Gastrocnemius medialis (tissue), 4 donors: ENCODE measurements at regions not wholly inside any gene's neighbourhood (a gene's known extent, or its start where the extent isn't known, plus 50 kb on each side); places are given as distances from the start of the nearest gene placed in this dataset.

Source experiments
- ATAC-seq, 2 donors: fragments of 150-250 bp; one replicate each; pipeline ENCODE4 v1.9.1; 2016
- DNase-seq, 2 donors: peaks; one replicate each; pipeline ENCODE4 v3.0.0-alpha.2; 2019
- H3K27ac ChIP-seq, 4 donors: fragments of 200-600 bp; sonication (generic); 1 replicate in 1 of 4; 2 replicates in 3 of 4; pipeline ENCODE4 v1.5.1; 2016 to 2018; ENCODE audit warnings: mild to moderate bottlenecking in 2 of 4, moderate library complexity in 1 of 4
- H3K27me3 ChIP-seq, 3 donors: fragments of 200-600 bp; sonication (generic) in 2 of 3; 1 replicate in 1 of 3; 2 replicates in 2 of 3; pipeline versions ENCODE4 v1.5.1 to v1.6.0; 2016 to 2019; ENCODE audit warnings: mild to moderate bottlenecking in 1 of 3, moderate library complexity in 1 of 3
- H3K36me3 ChIP-seq, 2 donors: fragments of 200-600 bp; sonication (generic) in 1 of 2; one replicate each; pipeline ENCODE4 v1.5.1; 2017 to 2018
- H3K4me1 ChIP-seq, 2 donors: fragments of 200-600 bp; sonication (generic) in 1 of 2; one replicate each; pipeline ENCODE4 v1.5.1; 2016 to 2017; ENCODE audit warnings: mild to moderate bottlenecking in 2 of 2
- H3K4me3 ChIP-seq, 4 donors: fragments of 200-600 bp; sonication (generic) in 3 of 4; 1 replicate in 1 of 4; 2 replicates in 3 of 4; pipeline ENCODE4 v1.5.1; 2016 to 2019; ENCODE audit warnings: mild to moderate bottlenecking in 2 of 4
- H3K9me3 ChIP-seq, 3 donors: fragments of 200-600 bp; sonication (generic) in 2 of 3; 1 replicate in 1 of 3; 2 replicates in 2 of 3; pipeline ENCODE4 v1.5.1; 2016 to 2019
- POLR2A ChIP-seq, 2 donors: fragments of 450-650 bp; IDR thresholded peaks; one replicate each; pipeline ENCODE4 v1.6.1; 2017; ENCODE audit warnings: antibody characterized with exemption in 2 of 2, mild to moderate bottlenecking in 2 of 2, moderate library complexity in 2 of 2
- in situ Hi-C, 4 donors: fragments of 200-750 bp; cut with MboI; loops; one replicate each; pipeline versions ENCODE4 v1.15.0 to v1.8.0; 2017; ENCODE audit warnings: low sequenced_read_pairs in 4 of 4
- intact Hi-C: fragments of 100-400 bp; cut with DNase I; formaldehyde crosslinking; loops from one replicate; pipeline ENCODE4 v1.15.1; 2023; ENCODE audit warnings: low total_unique reads
- TF ChIP-seq, protein P1 (sequence below), 5 experiments: fragments of 450-650 bp in 3 of 5; fragments of 200-600 bp in 2 of 5; sonication (generic) in 2 of 5; IDR thresholded peaks in 4 of 5; conservative IDR thresholded peaks in 1 of 5; 1 replicate in 4 of 5; 2 replicates in 1 of 5; pipeline ENCODE4 v1.5.1; 2016 to 2019; ENCODE audit warnings: antibody characterized with exemption in 5 of 5, mild to moderate bottlenecking in 3 of 5, moderate library complexity in 3 of 5

DNA sequence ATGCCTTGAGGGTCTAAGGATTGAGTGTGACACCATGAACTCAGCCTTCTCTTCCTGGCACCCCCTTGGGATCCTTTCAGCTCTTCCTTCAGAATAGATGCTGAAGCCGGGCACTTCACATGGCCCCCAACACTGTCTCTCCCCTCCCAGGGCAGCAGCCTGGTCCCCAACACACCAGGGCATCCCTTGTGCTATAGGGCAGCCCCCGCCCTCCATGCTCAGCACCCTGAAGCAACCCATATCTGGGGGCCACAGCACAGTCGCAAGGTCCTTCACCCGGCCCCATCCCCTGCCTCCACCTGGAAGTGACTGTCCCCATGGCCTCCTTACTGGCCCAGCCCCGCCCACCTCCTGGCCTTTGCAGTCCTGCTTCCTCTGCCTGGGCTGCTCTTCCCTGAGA lies 143.1 kb downstream of the C16orf95 start:
- H3K27ac ChIP-seq: no peak overlapping the region
- no peaks in the 10 kb centered on the region for H3K36me3 ChIP-seq
- no peak overlapping the region for H3K4me3 ChIP-seq
- no peaks in the 10 kb centered on the region for H3K9me3 ChIP-seq
- intact Hi-C loops: no loop called here
- in situ Hi-C loops: no loop called here
- DNase-seq (no peak), ATAC-seq (no peak)
- H3K4me1 ChIP-seq: no peaks in the 10 kb centered on the region
- peaks cover 0 to 14% (median 0%) of the 10 kb centered on the region in 3 donors for H3K27me3 ChIP-seq
- TF ChIP-seq, protein P1, sequence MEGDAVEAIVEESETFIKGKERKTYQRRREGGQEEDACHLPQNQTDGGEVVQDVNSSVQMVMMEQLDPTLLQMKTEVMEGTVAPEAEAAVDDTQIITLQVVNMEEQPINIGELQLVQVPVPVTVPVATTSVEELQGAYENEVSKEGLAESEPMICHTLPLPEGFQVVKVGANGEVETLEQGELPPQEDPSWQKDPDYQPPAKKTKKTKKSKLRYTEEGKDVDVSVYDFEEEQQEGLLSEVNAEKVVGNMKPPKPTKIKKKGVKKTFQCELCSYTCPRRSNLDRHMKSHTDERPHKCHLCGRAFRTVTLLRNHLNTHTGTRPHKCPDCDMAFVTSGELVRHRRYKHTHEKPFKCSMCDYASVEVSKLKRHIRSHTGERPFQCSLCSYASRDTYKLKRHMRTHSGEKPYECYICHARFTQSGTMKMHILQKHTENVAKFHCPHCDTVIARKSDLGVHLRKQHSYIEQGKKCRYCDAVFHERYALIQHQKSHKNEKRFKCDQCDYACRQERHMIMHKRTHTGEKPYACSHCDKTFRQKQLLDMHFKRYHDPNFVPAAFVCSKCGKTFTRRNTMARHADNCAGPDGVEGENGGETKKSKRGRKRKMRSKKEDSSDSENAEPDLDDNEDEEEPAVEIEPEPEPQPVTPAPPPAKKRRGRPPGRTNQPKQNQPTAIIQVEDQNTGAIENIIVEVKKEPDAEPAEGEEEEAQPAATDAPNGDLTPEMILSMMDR (IDR thresholded peaks at IDR 0.05 in 4 of 5, conservative IDR thresholded peaks at IDR 0.05 in 1 of 5): no peak
- no peak for TF ChIP-seq POLR2A (IDR thresholded peaks at IDR 0.05)

DNA sequence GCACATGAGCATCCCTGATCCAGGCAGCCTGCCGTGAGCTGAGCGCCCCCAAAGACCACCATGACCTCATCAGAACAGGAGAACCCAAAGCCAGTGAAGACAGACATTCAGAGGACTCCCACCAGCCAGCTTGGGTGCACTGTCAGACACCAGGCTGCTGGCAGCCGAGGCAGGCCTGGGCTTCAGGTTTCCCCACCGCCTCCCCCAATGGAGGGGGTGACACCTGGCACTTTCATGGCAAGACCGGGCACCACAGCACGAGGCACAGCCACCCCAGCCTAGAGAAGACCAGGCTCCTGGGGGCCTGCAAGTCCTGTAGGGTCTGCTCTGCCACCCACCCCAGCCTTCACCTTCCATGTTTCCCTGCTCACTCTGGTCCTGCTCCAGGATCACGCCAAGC lies 140.5 kb downstream of the C16orf95 start:
- Histone ChIP-seq H3K27ac (no peak overlapping the region), H3K27me3 (peaks cover 0 to 19% (median 0%) of the 10 kb centered on the region in 3 donors), H3K9me3 (no peaks in the 10 kb centered on the region), H3K4me3 (no peak overlapping the region), H3K4me1 (no peaks in the 10 kb centered on the region), H3K36me3 (no peaks in the 10 kb centered on the region)
- no peak for TF ChIP-seq POLR2A (IDR thresholded peaks at IDR 0.05)
- TF ChIP-seq, protein P1 (IDR thresholded peaks at IDR 0.05 in 4 of 5, conservative IDR thresholded peaks at IDR 0.05 in 1 of 5): no peak
- in situ Hi-C loops: no loop called here
- ATAC-seq (no peak), DNase-seq (no peak)
- intact Hi-C loops: no loop called here

DNA sequence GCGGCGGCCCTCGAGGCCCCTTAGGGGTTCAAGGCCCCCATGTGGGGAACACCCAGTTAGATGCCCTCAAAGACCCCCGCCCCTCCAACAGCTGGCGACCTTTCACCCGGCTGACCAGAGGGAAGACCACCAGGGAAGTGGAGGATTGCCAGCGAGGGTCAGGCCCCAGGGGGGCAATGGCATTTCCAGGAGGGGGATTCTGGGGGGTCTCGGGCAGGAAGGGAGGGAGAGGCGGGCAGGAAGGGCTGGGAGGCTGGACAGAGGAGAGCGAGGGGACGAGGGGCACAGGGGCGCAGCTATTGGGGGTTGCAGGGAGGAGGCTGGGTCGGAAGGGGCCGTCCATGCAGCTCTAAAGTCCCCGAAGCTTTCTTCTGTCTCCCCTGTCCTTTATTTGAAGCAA lies 139.5 kb downstream of the C16orf95 start:
- no peaks in the 10 kb centered on the region for H3K9me3 ChIP-seq
- in situ Hi-C loops (no loop called here), intact Hi-C loops (no loop called here)
- DNase-seq (no peak), ATAC-seq (no peak)
- H3K27me3 ChIP-seq: peaks cover 0 to 19% (median 0%) of the 10 kb centered on the region in 3 donors
- no peak for TF ChIP-seq POLR2A (IDR thresholded peaks at IDR 0.05)
- TF ChIP-seq, protein P1 (IDR thresholded peaks at IDR 0.05 in 4 of 5, conservative IDR thresholded peaks at IDR 0.05 in 1 of 5): no peak
- H3K36me3 ChIP-seq: no peaks in the 10 kb centered on the region
- no peak overlapping the region for H3K4me3 ChIP-seq
- no peak overlapping the region for H3K27ac ChIP-seq
- H3K4me1 ChIP-seq: no peaks in the 10 kb centered on the region

DNA sequence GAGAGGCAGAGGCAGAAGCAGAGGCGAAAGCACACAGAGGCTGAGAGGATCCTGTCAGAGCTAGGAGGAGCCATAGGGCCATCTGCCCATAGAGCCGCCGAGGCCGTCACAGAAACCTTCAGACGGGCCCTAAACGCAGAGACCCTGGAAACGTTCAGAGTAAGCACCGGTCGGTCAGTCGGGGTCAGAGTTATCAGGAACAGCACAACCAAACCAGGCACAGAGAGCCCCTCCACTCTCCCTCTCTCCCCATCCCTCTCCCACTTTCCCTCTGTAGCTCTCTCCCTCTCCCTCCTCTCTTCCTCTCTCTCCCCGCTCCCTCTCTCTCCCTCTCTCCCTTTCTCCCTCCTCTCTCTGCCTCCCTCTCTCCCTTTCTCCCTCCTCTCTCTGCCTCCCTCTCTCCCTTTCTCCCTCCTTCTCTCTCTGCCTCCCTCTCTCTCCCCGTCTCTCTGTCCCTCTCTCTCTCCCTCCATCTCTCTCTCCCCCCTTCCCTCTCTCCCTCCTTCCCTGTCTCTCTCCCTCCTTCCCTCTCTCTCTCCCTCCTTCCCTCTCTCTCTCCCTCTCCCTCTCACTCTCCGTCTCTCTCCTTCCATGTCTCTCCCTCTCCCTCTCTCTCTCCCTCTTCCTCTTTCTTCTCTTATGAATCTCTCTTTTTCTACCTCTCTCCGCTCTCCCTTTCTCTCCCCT lies 138.9 kb downstream of the C16orf95 start:
- ATAC-seq (no peak), DNase-seq (no peak)
- Histone ChIP-seq H3K27ac (no peak overlapping the region), H3K4me1 (no peaks in the 10 kb centered on the region), H3K4me3 (no peak overlapping the region), H3K36me3 (no peaks in the 10 kb centered on the region), H3K27me3 (peaks cover 0 to 19% (median 0%) of the 10 kb centered on the region in 3 donors), H3K9me3 (no peaks in the 10 kb centered on the region)
- in situ Hi-C loops: no loop called here
- intact Hi-C loops: no loop called here
- TF ChIP-seq POLR2A (IDR thresholded peaks at IDR 0.05): no peak
- TF ChIP-seq, protein P1 (IDR thresholded peaks at IDR 0.05 in 4 of 5, conservative IDR thresholded peaks at IDR 0.05 in 1 of 5): no peak

DNA sequence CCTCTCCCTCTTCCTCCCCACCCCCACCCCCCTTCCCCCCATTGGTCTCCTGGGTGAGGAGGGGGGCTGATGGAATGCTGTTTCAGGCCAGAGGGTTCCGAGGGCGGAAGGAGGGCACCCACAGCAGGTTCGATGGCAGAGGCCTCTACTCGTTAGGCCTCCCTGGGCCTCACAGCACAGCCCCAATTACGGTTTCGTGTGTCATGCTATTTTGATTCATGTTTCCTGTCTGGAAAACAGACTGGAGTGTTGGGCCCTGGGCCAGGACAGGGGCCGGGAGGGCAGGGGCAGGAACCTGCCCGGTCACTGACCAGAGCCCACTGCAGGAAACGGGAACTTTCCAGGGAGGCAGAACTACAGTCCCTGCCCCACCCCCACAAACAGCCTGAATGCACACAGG lies 138.2 kb downstream of the C16orf95 start:
- ATAC-seq (no peak), DNase-seq (no peak)
- H3K9me3 ChIP-seq: no peaks in the 10 kb centered on the region
- intact Hi-C loops: no loop called here
- H3K36me3 ChIP-seq: no peaks in the 10 kb centered on the region
- in situ Hi-C loops: no loop called here
- peak overlapping the region in 1 of 4 donors; percentile 31 for H3K27ac ChIP-seq
- H3K4me1 ChIP-seq: no peaks in the 10 kb centered on the region
- H3K4me3 ChIP-seq: no peak overlapping the region
- peaks cover 0 to 19% (median 0%) of the 10 kb centered on the region in 3 donors for H3K27me3 ChIP-seq
- TF ChIP-seq, protein P1 (IDR thresholded peaks at IDR 0.05 in 4 of 5, conservative IDR thresholded peaks at IDR 0.05 in 1 of 5): no peak
- no peak for TF ChIP-seq POLR2A (IDR thresholded peaks at IDR 0.05)
